ENCODE measurements at regions not wholly inside any gene's neighbourhood (a gene's known extent, or its start where the extent isn't known, plus 50 kb on each side); places are given as distances from the start of the nearest gene placed in this dataset.

DNA sequence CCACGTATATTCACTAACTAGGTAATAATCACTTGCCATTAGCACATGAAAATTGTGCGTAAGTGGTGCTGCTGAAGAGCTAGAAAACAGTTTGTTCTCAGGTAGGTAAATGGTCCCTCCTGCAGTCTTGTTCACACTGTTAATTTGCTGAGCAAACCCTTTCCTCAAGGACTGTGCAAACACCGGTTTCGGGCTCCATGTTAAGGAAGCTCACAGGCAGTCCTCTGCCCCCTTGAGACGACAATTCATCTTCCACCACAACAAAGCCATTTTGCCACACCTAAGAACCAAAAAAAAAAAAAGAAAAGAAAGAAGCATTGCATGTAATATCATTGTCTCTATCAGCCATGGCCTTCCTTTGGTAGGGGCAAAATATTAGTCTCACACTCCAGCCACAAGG lies 193.9 kb downstream of the BCL11A start:
- TF ChIP-seq, protein P1, sequence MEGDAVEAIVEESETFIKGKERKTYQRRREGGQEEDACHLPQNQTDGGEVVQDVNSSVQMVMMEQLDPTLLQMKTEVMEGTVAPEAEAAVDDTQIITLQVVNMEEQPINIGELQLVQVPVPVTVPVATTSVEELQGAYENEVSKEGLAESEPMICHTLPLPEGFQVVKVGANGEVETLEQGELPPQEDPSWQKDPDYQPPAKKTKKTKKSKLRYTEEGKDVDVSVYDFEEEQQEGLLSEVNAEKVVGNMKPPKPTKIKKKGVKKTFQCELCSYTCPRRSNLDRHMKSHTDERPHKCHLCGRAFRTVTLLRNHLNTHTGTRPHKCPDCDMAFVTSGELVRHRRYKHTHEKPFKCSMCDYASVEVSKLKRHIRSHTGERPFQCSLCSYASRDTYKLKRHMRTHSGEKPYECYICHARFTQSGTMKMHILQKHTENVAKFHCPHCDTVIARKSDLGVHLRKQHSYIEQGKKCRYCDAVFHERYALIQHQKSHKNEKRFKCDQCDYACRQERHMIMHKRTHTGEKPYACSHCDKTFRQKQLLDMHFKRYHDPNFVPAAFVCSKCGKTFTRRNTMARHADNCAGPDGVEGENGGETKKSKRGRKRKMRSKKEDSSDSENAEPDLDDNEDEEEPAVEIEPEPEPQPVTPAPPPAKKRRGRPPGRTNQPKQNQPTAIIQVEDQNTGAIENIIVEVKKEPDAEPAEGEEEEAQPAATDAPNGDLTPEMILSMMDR (IDR thresholded peaks at IDR 0.05; ENCODE audit: insufficient read depth, missing control alignments) = no peak
- no peak for FAIRE-seq
- DNase-seq (ENCODE audit: insufficient read length, low spot score) = no peak

DNA sequence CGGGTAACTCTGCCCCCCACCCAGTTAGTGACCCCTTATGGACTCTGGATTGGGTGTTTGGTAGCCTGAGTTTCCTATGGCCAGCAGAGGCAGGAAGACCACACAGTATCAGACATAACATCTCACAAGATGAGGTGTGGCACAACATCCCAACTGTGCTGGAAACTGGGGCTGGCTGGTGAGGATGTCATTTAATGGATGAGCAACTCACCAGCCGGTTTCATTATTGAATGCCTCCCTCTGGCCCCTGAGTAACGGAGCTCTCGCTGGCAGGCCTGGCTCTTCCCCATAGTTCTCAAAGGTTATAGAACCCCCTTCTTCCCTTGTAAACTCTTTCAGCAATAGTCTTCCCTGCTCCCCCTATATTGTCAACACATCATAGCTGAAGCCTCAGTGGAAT lies 195.0 kb downstream of the BCL11A start:
- TF ChIP-seq, protein P1 (IDR thresholded peaks at IDR 0.05; ENCODE audit: insufficient read depth, missing control alignments) = no peak
- FAIRE-seq (no peak), DNase-seq (ENCODE audit: insufficient read length, low spot score) (no peak)

DNA sequence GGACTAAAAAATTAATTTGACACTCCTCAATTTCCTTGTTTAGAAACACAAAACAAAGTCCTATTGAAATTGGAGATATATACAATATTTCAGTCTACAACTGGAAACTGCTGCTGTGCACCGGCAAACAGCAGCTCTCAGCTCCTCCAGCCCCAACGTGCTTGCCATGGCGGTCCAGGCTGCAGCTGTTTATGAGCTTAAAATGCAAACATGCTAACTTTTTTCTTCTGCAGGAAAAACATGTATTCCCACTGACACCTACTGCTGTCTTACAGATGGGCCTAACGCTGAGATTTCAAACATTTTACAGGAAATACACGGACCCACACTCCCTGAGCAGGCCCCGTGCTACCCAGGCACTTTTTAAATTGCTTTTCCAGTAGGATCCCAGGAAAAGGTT lies 195.5 kb downstream of the BCL11A start:
- DNase-seq (ENCODE audit: insufficient read length, low spot score) (no peak), FAIRE-seq (no peak)
- TF ChIP-seq, protein P1 (IDR thresholded peaks at IDR 0.05; ENCODE audit: insufficient read depth, missing control alignments) = no peak

DNA sequence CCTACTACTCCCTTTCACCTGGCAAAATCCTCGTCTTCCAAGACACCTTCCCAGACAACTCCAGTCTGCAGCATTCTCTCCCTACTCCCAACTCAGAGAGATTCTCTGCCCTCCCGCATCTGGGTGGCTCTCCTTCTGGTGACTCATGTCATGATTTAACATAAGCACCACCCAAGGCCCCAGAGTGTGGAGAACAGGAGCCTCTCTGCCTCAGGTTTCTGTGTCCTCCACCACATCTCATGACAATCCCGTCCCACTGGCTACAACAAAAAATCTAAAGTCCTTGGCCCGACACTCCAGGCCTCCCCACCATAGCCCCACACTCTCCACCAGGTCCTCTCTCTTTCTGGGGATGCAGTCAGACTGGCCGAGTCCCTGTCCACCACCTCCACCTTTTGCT lies 197.1 kb downstream of the BCL11A start:
- TF ChIP-seq, protein P1 (IDR thresholded peaks at IDR 0.05; ENCODE audit: insufficient read depth, missing control alignments) = no peak
- FAIRE-seq = no peak
- no peak for DNase-seq (ENCODE audit: insufficient read length, low spot score)

DNA sequence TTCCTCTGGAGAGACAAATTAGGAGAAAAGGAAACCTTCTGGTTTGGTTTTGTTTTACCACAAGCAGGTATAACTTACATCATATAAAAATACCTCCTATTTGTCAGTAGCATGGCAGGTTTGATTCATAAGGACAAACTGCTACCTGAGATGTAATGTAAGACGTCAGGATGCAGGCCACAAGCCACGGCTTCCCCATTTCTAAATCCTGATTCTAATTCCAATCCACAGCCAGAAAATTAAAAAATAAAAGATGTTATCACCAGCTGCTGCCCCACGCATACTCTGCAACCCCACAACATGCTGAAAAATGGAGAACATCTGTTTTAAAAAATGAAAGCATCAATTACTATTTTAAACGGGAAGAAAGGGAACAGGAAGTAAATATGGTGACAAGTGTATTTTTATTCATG lies 197.6 kb downstream of the BCL11A start:
- FAIRE-seq (no peak), DNase-seq (ENCODE audit: insufficient read length, low spot score) (no peak)
- TF ChIP-seq, protein P1 (IDR thresholded peaks at IDR 0.05; ENCODE audit: insufficient read depth, missing control alignments) = no peak

DNA sequence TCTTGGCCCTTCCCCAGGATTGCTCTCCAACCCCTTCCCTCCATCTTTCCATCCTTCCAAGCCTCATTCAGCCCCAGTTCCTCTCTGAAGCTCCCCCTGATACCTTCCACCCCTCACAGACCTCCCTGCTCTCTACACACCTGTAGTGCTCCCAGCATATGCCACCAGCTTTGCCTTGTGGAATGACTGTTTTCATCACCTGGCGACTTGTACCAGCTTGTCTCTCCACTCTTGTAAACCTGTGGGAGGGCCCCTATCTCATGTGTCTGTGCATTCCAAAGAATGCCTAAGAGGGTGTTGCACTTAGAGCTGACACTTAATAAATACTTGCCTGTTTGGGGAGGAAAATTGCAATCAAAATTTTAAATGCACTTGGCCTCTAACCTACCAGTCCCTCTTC lies 198.7 kb downstream of the BCL11A start:
- FAIRE-seq (no peak), DNase-seq (ENCODE audit: insufficient read length, low spot score) (no peak)
- TF ChIP-seq, protein P1 (IDR thresholded peaks at IDR 0.05; ENCODE audit: insufficient read depth, missing control alignments) = no peak

DNA sequence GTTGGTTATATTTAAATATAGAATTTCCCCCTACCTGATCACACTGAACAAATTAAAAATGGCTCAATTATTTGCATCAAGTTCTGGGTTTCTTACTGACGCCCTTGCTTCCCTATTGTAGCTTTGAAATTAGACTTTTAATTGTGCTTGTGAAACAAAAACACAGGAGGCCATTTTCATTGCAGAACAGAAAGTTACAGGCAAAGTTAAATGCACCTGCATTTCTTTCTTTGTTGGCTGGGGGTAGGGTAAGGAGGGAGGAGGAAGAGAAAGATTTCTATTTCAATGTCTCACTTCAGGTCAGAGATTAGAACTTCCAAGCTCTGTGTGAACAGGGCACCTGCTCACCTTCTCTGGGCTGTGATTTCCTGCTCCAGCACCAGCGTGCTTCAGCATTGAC lies 199.6 kb downstream of the BCL11A start:
- DNase-seq (ENCODE audit: insufficient read length, low spot score) (no peak), FAIRE-seq (no peak)
- TF ChIP-seq, protein P1 (IDR thresholded peaks at IDR 0.05; ENCODE audit: insufficient read depth, missing control alignments) = no peak
